GM12878 (cell line): ENCODE measurements at regions not wholly inside any gene's neighbourhood (a gene's known extent, or its start where the extent isn't known, plus 50 kb on each side); places are given as distances from the start of the nearest gene placed in this dataset.

Source experiments
- BRCA1 ChIP-seq: IDR thresholded peaks from 2 replicates; pipeline ENCODE4 v1.6.1; 2011; ENCODE audit warnings: low read depth, low read length, improper control_type of control experiment
- CEBPB ChIP-seq, 2 experiments: fragments of 150-350 bp in 1 of 2; IDR thresholded peaks; 2 replicates each; pipeline ENCODE4 v1.6.1; 2012 to 2014; ENCODE audit warnings: low read depth in 2 of 2, low read length in 2 of 2, borderline replicate concordance in 1 of 2, inconsistent platforms in 1 of 2
- CREB1 ChIP-seq: IDR thresholded peaks from 2 replicates; pipeline ENCODE4 v1.6.1; 2012; ENCODE audit warnings: low read depth, mild to moderate bottlenecking, inconsistent platforms
- EZH2 ChIP-seq: IDR thresholded peaks from 2 replicates; pipeline ENCODE4 v1.6.1; 2012; ENCODE audit warnings: low read depth, mild to moderate bottlenecking, control low read depth, inconsistent platforms, low read length, borderline replicate concordance; ENCODE audit not compliant: control insufficient read depth
- JUND ChIP-seq: IDR thresholded peaks from 2 replicates; pipeline ENCODE4 v1.6.1; 2012; ENCODE audit warnings: low read depth, mild to moderate bottlenecking, low read length, improper control_type of control experiment, moderate library complexity
- MXI1 ChIP-seq: fragments of 150-350 bp; IDR thresholded peaks from 2 replicates; pipeline ENCODE4 v1.6.1; 2011; ENCODE audit warnings: low read depth, mild to moderate bottlenecking, inconsistent platforms, low read length, improper control_type of control experiment
- NR2C2 ChIP-seq: IDR thresholded peaks from 2 replicates; pipeline ENCODE4 v1.6.1; 2011; ENCODE audit warnings: borderline replicate concordance, low read depth; ENCODE audit not compliant: control insufficient read depth, insufficient read length
- PAX8 ChIP-seq: fragments of 450-650 bp; IDR thresholded peaks from 2 replicates; pipeline ENCODE4 v1.6.1; 2017; ENCODE audit warnings: mild to moderate bottlenecking, moderate library complexity
- POLR2A ChIP-seq: IDR thresholded peaks from 2 replicates; pipeline ENCODE4 v1.6.1; 2011; ENCODE audit warnings: low read depth, mild to moderate bottlenecking, low read length
- POLR2AphosphoS5 ChIP-seq: IDR thresholded peaks from 2 replicates; pipeline ENCODE4 v1.6.1; 2011; ENCODE audit warnings: mild to moderate bottlenecking, low read length, inconsistent platforms
- TF ChIP-seq, protein P1 (sequence below): IDR thresholded peaks from 2 replicates; pipeline ENCODE4 v1.6.1; 2011; ENCODE audit warnings: low read depth, mild to moderate bottlenecking, low read length, moderate library complexity, borderline replicate concordance; ENCODE audit errors: extremely low read depth
- TF ChIP-seq, protein P2 (sequence below): IDR thresholded peaks from 2 replicates; pipeline ENCODE4 v1.6.1; 2011; ENCODE audit warnings: borderline replicate concordance, low read depth, mild to moderate bottlenecking, moderate library complexity, mixed read lengths, low read length; ENCODE audit not compliant: insufficient read depth; ENCODE audit errors: extremely low read length
- TF ChIP-seq, protein P3 (sequence below): fragments of 450-650 bp; formaldehyde crosslinking; IDR thresholded peaks from 2 replicates; pipeline ENCODE4 v1.5.0; 2022; ENCODE audit warnings: mild to moderate bottlenecking, missing genetic modification characterization

DNA sequence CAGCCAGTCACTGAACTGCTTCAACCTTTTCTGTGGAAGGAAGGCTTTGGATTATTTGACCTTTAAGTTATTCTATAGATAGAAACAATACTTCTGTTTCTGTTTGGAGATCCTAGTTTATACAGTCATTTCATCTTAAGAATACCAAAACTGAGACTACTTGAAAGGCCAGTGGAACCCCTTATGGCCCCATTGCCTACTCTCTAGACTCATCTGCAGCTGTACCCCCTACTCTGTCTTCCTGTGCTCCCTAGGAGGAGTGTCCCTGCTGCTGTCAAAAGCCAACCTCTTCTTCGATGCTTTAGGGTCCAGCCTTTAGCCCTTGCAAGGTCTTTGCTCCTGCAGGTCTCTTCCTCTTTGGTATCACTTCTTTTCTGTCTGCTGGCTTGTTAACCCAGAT lies 169.6 kb downstream of the EDEM1 start:
- TF ChIP-seq, protein P1, sequence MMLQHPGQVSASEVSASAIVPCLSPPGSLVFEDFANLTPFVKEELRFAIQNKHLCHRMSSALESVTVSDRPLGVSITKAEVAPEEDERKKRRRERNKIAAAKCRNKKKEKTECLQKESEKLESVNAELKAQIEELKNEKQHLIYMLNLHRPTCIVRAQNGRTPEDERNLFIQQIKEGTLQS, result no peak
- TF ChIP-seq NR2C2 (no peak), CREB1 (no peak), EZH2 (no peak), PAX8 (no peak), POLR2AphosphoS5 (no peak), BRCA1 (no peak), CEBPB (IDR thresholded peaks at IDR 0.05; ENCODE audit: borderline replicate concordance in 1 of 2, low read depth in 2 of 2, low read length in 2 of 2) (no peak), JUND (no peak), MXI1 (no peak), POLR2A (no peak)
- TF ChIP-seq, protein P2, sequence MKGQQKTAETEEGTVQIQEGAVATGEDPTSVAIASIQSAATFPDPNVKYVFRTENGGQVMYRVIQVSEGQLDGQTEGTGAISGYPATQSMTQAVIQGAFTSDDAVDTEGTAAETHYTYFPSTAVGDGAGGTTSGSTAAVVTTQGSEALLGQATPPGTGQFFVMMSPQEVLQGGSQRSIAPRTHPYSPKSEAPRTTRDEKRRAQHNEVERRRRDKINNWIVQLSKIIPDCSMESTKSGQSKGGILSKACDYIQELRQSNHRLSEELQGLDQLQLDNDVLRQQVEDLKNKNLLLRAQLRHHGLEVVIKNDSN, result no peak
- TF ChIP-seq, protein P3, sequence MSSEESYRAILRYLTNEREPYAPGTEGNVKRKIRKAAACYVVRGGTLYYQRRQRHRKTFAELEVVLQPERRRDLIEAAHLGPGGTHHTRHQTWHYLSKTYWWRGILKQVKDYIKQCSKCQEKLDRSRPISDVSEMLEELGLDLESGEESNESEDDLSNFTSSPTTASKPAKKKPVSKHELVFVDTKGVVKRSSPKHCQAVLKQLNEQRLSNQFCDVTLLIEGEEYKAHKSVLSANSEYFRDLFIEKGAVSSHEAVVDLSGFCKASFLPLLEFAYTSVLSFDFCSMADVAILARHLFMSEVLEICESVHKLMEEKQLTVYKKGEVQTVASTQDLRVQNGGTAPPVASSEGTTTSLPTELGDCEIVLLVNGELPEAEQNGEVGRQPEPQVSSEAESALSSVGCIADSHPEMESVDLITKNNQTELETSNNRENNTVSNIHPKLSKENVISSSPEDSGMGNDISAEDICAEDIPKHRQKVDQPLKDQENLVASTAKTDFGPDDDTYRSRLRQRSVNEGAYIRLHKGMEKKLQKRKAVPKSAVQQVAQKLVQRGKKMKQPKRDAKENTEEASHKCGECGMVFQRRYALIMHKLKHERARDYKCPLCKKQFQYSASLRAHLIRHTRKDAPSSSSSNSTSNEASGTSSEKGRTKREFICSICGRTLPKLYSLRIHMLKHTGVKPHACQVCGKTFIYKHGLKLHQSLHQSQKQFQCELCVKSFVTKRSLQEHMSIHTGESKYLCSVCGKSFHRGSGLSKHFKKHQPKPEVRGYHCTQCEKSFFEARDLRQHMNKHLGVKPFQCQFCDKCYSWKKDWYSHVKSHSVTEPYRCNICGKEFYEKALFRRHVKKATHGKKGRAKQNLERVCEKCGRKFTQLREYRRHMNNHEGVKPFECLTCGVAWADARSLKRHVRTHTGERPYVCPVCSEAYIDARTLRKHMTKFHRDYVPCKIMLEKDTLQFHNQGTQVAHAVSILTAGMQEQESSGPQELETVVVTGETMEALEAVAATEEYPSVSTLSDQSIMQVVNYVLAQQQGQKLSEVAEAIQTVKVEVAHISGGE, result no peak
